BLaER1 (cell line): ENCODE measurements at regions not wholly inside any gene's neighbourhood (a gene's known extent, or its start where the extent isn't known, plus 50 kb on each side); places are given as distances from the start of the nearest gene placed in this dataset.
"Not testable (repeated sequence)": the region's sequence is repeated elsewhere in the genome, so short reads cannot be mapped to it uniquely, and the experiment has no call there.

Source experiments
- H3K27ac ChIP-seq: shearing (Covaris generic); formaldehyde crosslinking; 2 replicates; pipeline ENCODE4 v1.8.1; 2022
- H3K27me3 ChIP-seq: shearing (Covaris generic); formaldehyde crosslinking; 2 replicates; pipeline ENCODE4 v1.8.1; 2022
- H3K36me3 ChIP-seq: shearing (Covaris generic); formaldehyde crosslinking; 2 replicates; pipeline ENCODE4 v1.8.1; 2022
- H3K4me1 ChIP-seq: shearing (Covaris generic); formaldehyde crosslinking; 2 replicates; pipeline ENCODE4 v1.8.1; 2022
- H3K4me2 ChIP-seq: shearing (Covaris generic); formaldehyde crosslinking; 2 replicates; pipeline ENCODE4 v1.8.1; 2022
- H3K4me3 ChIP-seq: shearing (Covaris generic); formaldehyde crosslinking; 2 replicates; pipeline ENCODE4 v1.8.1; 2022
- H3K9ac ChIP-seq: shearing (Covaris generic); formaldehyde crosslinking; 2 replicates; pipeline ENCODE4 v1.8.1; 2022
- H3K9me3 ChIP-seq: shearing (Covaris generic); formaldehyde crosslinking; 2 replicates; pipeline ENCODE4 v1.8.1; 2022
- H4K20me1 ChIP-seq: shearing (Covaris generic); formaldehyde crosslinking; 2 replicates; pipeline ENCODE4 v1.8.1; 2022
- Cebpa-rat ChIP-seq: shearing (Covaris generic); IDR thresholded peaks from 2 replicates; pipeline ENCODE4 v1.8.1; 2022

DNA sequence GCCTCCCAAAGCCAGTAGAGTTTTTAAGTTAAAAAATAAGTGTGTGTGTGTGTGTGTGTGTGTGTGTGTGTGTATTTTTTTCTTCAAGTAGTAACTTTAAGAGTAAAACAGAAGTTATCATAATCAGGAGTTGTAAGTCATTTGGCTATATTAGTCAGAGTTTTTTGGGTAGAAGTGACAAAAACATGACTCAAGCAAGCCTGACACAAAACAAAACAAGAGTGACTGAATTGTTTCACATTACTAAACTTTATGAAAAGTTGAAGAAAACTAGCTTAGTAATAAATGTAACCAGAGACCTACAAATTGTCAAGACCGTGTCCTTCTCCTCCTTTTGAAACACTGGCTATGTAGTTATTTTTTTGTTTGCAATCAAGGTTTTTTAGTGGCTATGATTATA lies 738.0 kb upstream of the PITX2 start:
- H3K4me1 ChIP-seq: no peaks in the 10 kb centered on the region
- H3K4me2 ChIP-seq: no peak overlapping the region
- TF ChIP-seq Cebpa-rat: no peak
- no peaks in the 10 kb centered on the region for H3K27me3 ChIP-seq
- no peak overlapping the region for H3K9ac ChIP-seq
- no peaks in the 10 kb centered on the region for H4K20me1 ChIP-seq
- H3K9me3 ChIP-seq: no peaks in the 10 kb centered on the region
- no peak overlapping the region for H3K27ac ChIP-seq
- H3K4me3 ChIP-seq: no peak overlapping the region
- no peaks in the 10 kb centered on the region for H3K36me3 ChIP-seq

- Histone ChIP-seq H3K4me3 (no peak overlapping the region), H3K27ac (no peak overlapping the region), H3K36me3 (no peaks in the 10 kb centered on the region), H4K20me1 (no peaks in the 10 kb centered on the region), H3K9ac (no peak overlapping the region), H3K4me2 (no peak overlapping the region), H3K4me1 (no peaks in the 10 kb centered on the region), H3K27me3 (no peaks in the 10 kb centered on the region), H3K9me3 (no peaks in the 10 kb centered on the region)
- no peak for TF ChIP-seq Cebpa-rat
Observed at GRCh38 chr4:111362941-111363361, 740.1 kb upstream of the PITX2 start.

- not testable (repeated sequence) for H3K36me3 ChIP-seq, H3K27ac ChIP-seq
Observed at GRCh38 chr4:111377880-111378279, 755.0 kb upstream of the PITX2 start.

GRCh38 chr4:111388561-111388960 lies 756.7 kb upstream of the FAM241A start:
- H3K27ac ChIP-seq: no peak overlapping the region
- H3K27me3 ChIP-seq: no peaks in the 10 kb centered on the region
- H3K9ac ChIP-seq: no peak overlapping the region
- no peaks in the 10 kb centered on the region for H3K9me3 ChIP-seq
- H4K20me1 ChIP-seq: no peaks in the 10 kb centered on the region
- H3K4me3 ChIP-seq: no peak overlapping the region
- no peak for TF ChIP-seq Cebpa-rat
- H3K36me3 ChIP-seq: no peaks in the 10 kb centered on the region
- no peak overlapping the region for H3K4me2 ChIP-seq
- no peaks in the 10 kb centered on the region for H3K4me1 ChIP-seq

More at GRCh38 chr4:111377880-111378279, 755.0 kb upstream of the PITX2 start:
- H3K4me2 ChIP-seq, H3K9ac ChIP-seq, H3K4me1 ChIP-seq, H3K9me3 ChIP-seq, H4K20me1 ChIP-seq, H3K4me3 ChIP-seq, H3K27me3 ChIP-seq: not testable (repeated sequence)

- no peaks in the 10 kb centered on the region for H4K20me1 ChIP-seq
- no peak overlapping the region for H3K27ac ChIP-seq
- H3K9me3 ChIP-seq: no peaks in the 10 kb centered on the region
- no peaks in the 10 kb centered on the region for H3K36me3 ChIP-seq
- no peak overlapping the region for H3K4me3 ChIP-seq
- no peak for TF ChIP-seq Cebpa-rat
- no peak overlapping the region for H3K9ac ChIP-seq
- H3K4me2 ChIP-seq: no peak overlapping the region
- H3K27me3 ChIP-seq: no peaks in the 10 kb centered on the region
- no peaks in the 10 kb centered on the region for H3K4me1 ChIP-seq
Observed at GRCh38 chr4:111391829-111392228, 753.4 kb upstream of the FAM241A start.

GRCh38 chr4:111393781-111394180 lies 751.5 kb upstream of the FAM241A start:
- TF ChIP-seq Cebpa-rat: no peak
- Histone ChIP-seq H3K27ac (no peak overlapping the region), H3K9ac (no peak overlapping the region), H3K4me1 (no peaks in the 10 kb centered on the region), H3K9me3 (no peaks in the 10 kb centered on the region), H3K4me2 (no peak overlapping the region), H3K27me3 (no peaks in the 10 kb centered on the region), H4K20me1 (no peaks in the 10 kb centered on the region), H3K36me3 (no peaks in the 10 kb centered on the region), H3K4me3 (no peak overlapping the region)

- H3K9me3 ChIP-seq: no peaks in the 10 kb centered on the region
- H3K4me2 ChIP-seq: no peak overlapping the region
- no peaks in the 10 kb centered on the region for H3K4me1 ChIP-seq
- no peak for TF ChIP-seq Cebpa-rat
- H4K20me1 ChIP-seq: no peaks in the 10 kb centered on the region
- no peak overlapping the region for H3K27ac ChIP-seq
- no peak overlapping the region for H3K9ac ChIP-seq
- no peaks in the 10 kb centered on the region for H3K27me3 ChIP-seq
- H3K36me3 ChIP-seq: no peaks in the 10 kb centered on the region
- no peak overlapping the region for H3K4me3 ChIP-seq
Observed at GRCh38 chr4:111398906-111399330, 746.3 kb upstream of the FAM241A start.

- Histone ChIP-seq H4K20me1 (no peaks in the 10 kb centered on the region), H3K27ac (no peak overlapping the region), H3K27me3 (no peaks in the 10 kb centered on the region), H3K36me3 (no peaks in the 10 kb centered on the region), H3K9me3 (no peaks in the 10 kb centered on the region), H3K9ac (no peak overlapping the region), H3K4me2 (no peak overlapping the region), H3K4me3 (no peak overlapping the region), H3K4me1 (no peaks in the 10 kb centered on the region)
- TF ChIP-seq Cebpa-rat: no peak
Observed at GRCh38 chr4:111399623-111400022, 745.6 kb upstream of the FAM241A start.

DNA sequence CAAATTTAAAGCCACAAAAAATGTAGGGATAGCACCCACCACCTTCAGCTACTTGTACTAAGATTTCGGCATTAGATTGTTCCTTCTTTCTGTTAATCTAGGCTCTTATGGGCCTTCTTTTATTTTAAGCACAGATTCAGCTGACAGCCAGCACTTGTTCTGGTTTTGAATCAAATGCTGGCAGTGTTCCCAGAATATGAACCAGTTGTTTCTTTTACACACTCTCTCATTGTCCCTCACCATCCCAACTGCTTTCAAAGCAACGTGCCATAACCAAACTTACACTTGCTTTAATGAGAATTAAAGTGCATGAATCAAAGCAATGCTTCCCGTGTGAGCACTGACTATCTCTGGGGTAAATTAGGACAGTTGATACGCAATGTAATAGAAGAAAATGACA lies 744.5 kb upstream of the FAM241A start:
- Histone ChIP-seq H3K9ac (no peak overlapping the region), H3K27ac (no peak overlapping the region), H3K27me3 (no peaks in the 10 kb centered on the region), H3K4me2 (no peak overlapping the region), H3K4me3 (no peak overlapping the region), H3K4me1 (no peaks in the 10 kb centered on the region), H3K9me3 (no peaks in the 10 kb centered on the region), H3K36me3 (no peaks in the 10 kb centered on the region), H4K20me1 (no peaks in the 10 kb centered on the region)
- no peak for TF ChIP-seq Cebpa-rat

GRCh38 chr4:111404673-111405072 lies 740.6 kb upstream of the FAM241A start:
- H3K36me3 ChIP-seq: no peaks in the 10 kb centered on the region
- H4K20me1 ChIP-seq: no peaks in the 10 kb centered on the region
- H3K27me3 ChIP-seq: no peaks in the 10 kb centered on the region
- no peaks in the 10 kb centered on the region for H3K4me1 ChIP-seq
- H3K27ac ChIP-seq: no peak overlapping the region
- no peak for TF ChIP-seq Cebpa-rat
- H3K9me3 ChIP-seq: no peaks in the 10 kb centered on the region
- H3K4me3 ChIP-seq: no peak overlapping the region
- H3K9ac ChIP-seq: no peak overlapping the region
- no peak overlapping the region for H3K4me2 ChIP-seq

- Histone ChIP-seq H3K27ac (no peak overlapping the region), H3K27me3 (no peaks in the 10 kb centered on the region), H3K4me3 (no peak overlapping the region), H3K4me2 (no peak overlapping the region), H3K4me1 (no peaks in the 10 kb centered on the region), H3K36me3 (no peaks in the 10 kb centered on the region), H3K9ac (no peak overlapping the region), H4K20me1 (no peaks in the 10 kb centered on the region), H3K9me3 (no peaks in the 10 kb centered on the region)
- no peak for TF ChIP-seq Cebpa-rat
Observed at GRCh38 chr4:111405989-111406388, 739.3 kb upstream of the FAM241A start.
